ENCODE measurements at regions not wholly inside any gene's neighbourhood (a gene's known extent, or its start where the extent isn't known, plus 50 kb on each side); places are given as distances from the start of the nearest gene placed in this dataset.

- peaks cover 0 to 5% (median 0%) of the 10 kb centered on the region in 3 donors for H3K27me3 Mint-ChIP-seq
- H3K9me3 Mint-ChIP-seq, result peaks cover 0 to 2% (median 0%) of the 10 kb centered on the region in 7 donors
- H3K27ac Mint-ChIP-seq, result no peak overlapping the region
- ATAC-seq (ENCODE audit: low read depth in 2 of 2), result no peak
- DNase-seq, result no peak
- no peaks in the 10 kb centered on the region for H3K36me3 Mint-ChIP-seq
- no peak overlapping the region for H3K4me3 Mint-ChIP-seq
- peaks cover 0 to 2% (median 0%) of the 10 kb centered on the region in 3 donors for H3K4me1 Mint-ChIP-seq
Measured at GRCh38 chr2:128401680-128402079, 83.0 kb upstream of the HS6ST1 start.

GRCh38 chr2:128402911-128403670 lies 84.4 kb upstream of the HS6ST1 start:
- DNase-seq (no peak), ATAC-seq (ENCODE audit: low read depth in 2 of 2) (no peak)
- no peaks in the 10 kb centered on the region for H3K36me3 Mint-ChIP-seq
- H3K27ac Mint-ChIP-seq, result peak overlapping the region in 1 of 6 donors; percentile 2
- H3K27me3 Mint-ChIP-seq, result peaks cover 0 to 5% (median 0%) of the 10 kb centered on the region in 3 donors
- peaks cover 0 to 2% (median 0%) of the 10 kb centered on the region in 7 donors for H3K9me3 Mint-ChIP-seq
- no peak overlapping the region for H3K4me3 Mint-ChIP-seq
- peaks cover 0 to 2% (median 0%) of the 10 kb centered on the region in 3 donors for H3K4me1 Mint-ChIP-seq

GRCh38 chr2:128403814-128404708 lies 85.4 kb upstream of the HS6ST1 start:
- no peaks in the 10 kb centered on the region for H3K27me3 Mint-ChIP-seq

GRCh38 chr2:128404709-128405466 lies 86.2 kb upstream of the HS6ST1 start:
- Mint-ChIP-seq H3K9me3 (peaks cover 0 to 2% (median 0%) of the 10 kb centered on the region in 7 donors), H3K4me1 (peaks cover 0 to 2% (median 0%) of the 10 kb centered on the region in 3 donors), H3K4me3 (no peak overlapping the region), H3K36me3 (no peaks in the 10 kb centered on the region), H3K27me3 (no peaks in the 10 kb centered on the region), H3K27ac (no peak overlapping the region)
- DNase-seq, result no peak
- no peak for ATAC-seq (ENCODE audit: low read depth in 2 of 2)

More at GRCh38 chr2:128403814-128404708, 85.4 kb upstream of the HS6ST1 start:
- no peaks in the 10 kb centered on the region for H3K36me3 Mint-ChIP-seq
- H3K27ac Mint-ChIP-seq, result peak overlapping the region in 2 of 6 donors; percentile 19 to 22
- ATAC-seq (ENCODE audit: low read depth in 2 of 2) (no peak), DNase-seq (no peak)
- H3K9me3 Mint-ChIP-seq, result peaks cover 0 to 2% (median 0%) of the 10 kb centered on the region in 7 donors
- no peak overlapping the region for H3K4me3 Mint-ChIP-seq
- H3K4me1 Mint-ChIP-seq, result peaks cover 0 to 2% (median 0%) of the 10 kb centered on the region in 3 donors

- Mint-ChIP-seq H3K27me3 (no peaks in the 10 kb centered on the region), H3K4me1 (peaks cover 0 to 1% (median 0%) of the 10 kb centered on the region in 3 donors), H3K27ac (no peak overlapping the region), H3K9me3 (peaks cover 0 to 2% (median 0%) of the 10 kb centered on the region in 7 donors), H3K36me3 (no peaks in the 10 kb centered on the region), H3K4me3 (no peak overlapping the region)
- no peak for DNase-seq
- no peak for ATAC-seq (ENCODE audit: low read depth in 2 of 2)
Measured at GRCh38 chr2:128405467-128405900, 86.8 kb upstream of the HS6ST1 start.

GRCh38 chr2:128405981-128406613 lies 87.4 kb upstream of the HS6ST1 start:
- H3K4me3 Mint-ChIP-seq, result no peak overlapping the region

GRCh38 chr2:128406736-128407554 lies 88.3 kb upstream of the HS6ST1 start:
- ATAC-seq (ENCODE audit: low read depth in 2 of 2) (no peak), DNase-seq (no peak)
- Mint-ChIP-seq H3K4me3 (no peak overlapping the region), H3K4me1 (no peaks in the 10 kb centered on the region), H3K27ac (no peak overlapping the region), H3K36me3 (no peaks in the 10 kb centered on the region), H3K27me3 (no peaks in the 10 kb centered on the region), H3K9me3 (no peaks in the 10 kb centered on the region)

More at GRCh38 chr2:128405981-128406613, 87.4 kb upstream of the HS6ST1 start:
- Mint-ChIP-seq H3K9me3 (peaks cover 0 to 2% (median 0%) of the 10 kb centered on the region in 7 donors), H3K4me1 (no peaks in the 10 kb centered on the region), H3K27ac (peak overlapping the region in 1 of 6 donors; percentile 44), H3K36me3 (no peaks in the 10 kb centered on the region), H3K27me3 (no peaks in the 10 kb centered on the region)
- DNase-seq (no peak), ATAC-seq (ENCODE audit: low read depth in 2 of 2) (no peak)

- ATAC-seq (ENCODE audit: low read depth in 2 of 2), result no peak
- Mint-ChIP-seq H3K27me3 (no peaks in the 10 kb centered on the region), H3K4me3 (peak overlapping the region in 1 of 8 donors; percentile 52), H3K4me1 (peaks cover 0 to 3% (median 0%) of the 10 kb centered on the region in 3 donors), H3K9me3 (no peaks in the 10 kb centered on the region), H3K27ac (no peak overlapping the region), H3K36me3 (no peaks in the 10 kb centered on the region)
- DNase-seq, result no peak
Measured at GRCh38 chr2:128408349-128409305, 90.0 kb upstream of the HS6ST1 start.

GRCh38 chr2:128409326-128410034 lies 90.8 kb upstream of the HS6ST1 start:
- Mint-ChIP-seq H3K27ac (no peak overlapping the region), H3K27me3 (no peaks in the 10 kb centered on the region), H3K9me3 (no peaks in the 10 kb centered on the region), H3K36me3 (no peaks in the 10 kb centered on the region), H3K4me3 (no peak overlapping the region), H3K4me1 (peaks cover 0 to 3% (median 0%) of the 10 kb centered on the region in 3 donors)
- ATAC-seq (ENCODE audit: low read depth in 2 of 2) (no peak), DNase-seq (no peak)

- no peaks in the 10 kb centered on the region for H3K36me3 Mint-ChIP-seq
- H3K27ac Mint-ChIP-seq, result no peak overlapping the region
- no peaks in the 10 kb centered on the region for H3K9me3 Mint-ChIP-seq
- DNase-seq, result no peak
- H3K4me1 Mint-ChIP-seq, result peaks cover 0 to 3% (median 0%) of the 10 kb centered on the region in 3 donors
- no peaks in the 10 kb centered on the region for H3K27me3 Mint-ChIP-seq
- H3K4me3 Mint-ChIP-seq, result no peak overlapping the region
- no peak for ATAC-seq (ENCODE audit: low read depth in 2 of 2)
Measured at GRCh38 chr2:128410035-128410757, 91.5 kb upstream of the HS6ST1 start.
